ENCODE measurements at regions not wholly inside any gene's neighbourhood (a gene's known extent, or its start where the extent isn't known, plus 50 kb on each side); places are given as distances from the start of the nearest gene placed in this dataset.

DNA sequence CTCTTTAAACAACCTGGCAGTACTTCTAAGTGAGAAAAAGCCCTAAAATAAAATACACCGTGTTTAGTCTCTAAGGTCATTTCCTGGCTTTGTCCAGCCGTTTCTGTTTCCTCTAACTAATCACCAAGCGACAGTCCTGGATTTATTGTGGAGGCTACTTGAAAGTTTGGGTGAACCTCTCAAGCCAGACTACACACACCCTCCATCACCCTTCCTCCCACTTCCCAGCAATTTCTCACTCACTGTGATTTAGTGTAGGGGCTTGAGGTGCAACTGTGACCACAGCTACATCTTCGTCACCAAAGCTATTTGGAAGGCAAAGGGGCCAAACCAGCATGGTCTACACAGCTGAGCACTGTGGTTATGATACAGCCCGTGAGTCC is 240.0 kb upstream of the SLC24A2 start:
- Mint-ChIP-seq H3K4me1 (ENCODE audit: unreplicated experiment) (no peaks in the 10 kb centered on the region), H3K9me3 (ENCODE audit: unreplicated experiment) (no peaks in the 10 kb centered on the region), H3K27ac (ENCODE audit: unreplicated experiment) (no peak overlapping the region), H3K27me3 (ENCODE audit: unreplicated experiment) (no peaks in the 10 kb centered on the region), H3K4me3 (ENCODE audit: unreplicated experiment) (no peak overlapping the region), H3K36me3 (ENCODE audit: unreplicated experiment) (no peaks in the 10 kb centered on the region)
- no peak for DNase-seq (ENCODE audit: extremely low spot score, unreplicated experiment)
- TF ChIP-seq CTCF (IDR thresholded peaks at IDR 0.05), result no peak

GRCh38 chr9:20028192-20028848 is 239.5 kb upstream of the SLC24A2 start:
- no peak for DNase-seq (ENCODE audit: extremely low spot score, unreplicated experiment)
- Mint-ChIP-seq H3K4me3 (ENCODE audit: unreplicated experiment) (no peak overlapping the region), H3K4me1 (ENCODE audit: unreplicated experiment) (no peaks in the 10 kb centered on the region), H3K36me3 (ENCODE audit: unreplicated experiment) (no peaks in the 10 kb centered on the region), H3K27ac (ENCODE audit: unreplicated experiment) (no peak overlapping the region), H3K9me3 (ENCODE audit: unreplicated experiment) (no peaks in the 10 kb centered on the region), H3K27me3 (ENCODE audit: unreplicated experiment) (no peaks in the 10 kb centered on the region)
- no peak for TF ChIP-seq CTCF (IDR thresholded peaks at IDR 0.05)

DNA sequence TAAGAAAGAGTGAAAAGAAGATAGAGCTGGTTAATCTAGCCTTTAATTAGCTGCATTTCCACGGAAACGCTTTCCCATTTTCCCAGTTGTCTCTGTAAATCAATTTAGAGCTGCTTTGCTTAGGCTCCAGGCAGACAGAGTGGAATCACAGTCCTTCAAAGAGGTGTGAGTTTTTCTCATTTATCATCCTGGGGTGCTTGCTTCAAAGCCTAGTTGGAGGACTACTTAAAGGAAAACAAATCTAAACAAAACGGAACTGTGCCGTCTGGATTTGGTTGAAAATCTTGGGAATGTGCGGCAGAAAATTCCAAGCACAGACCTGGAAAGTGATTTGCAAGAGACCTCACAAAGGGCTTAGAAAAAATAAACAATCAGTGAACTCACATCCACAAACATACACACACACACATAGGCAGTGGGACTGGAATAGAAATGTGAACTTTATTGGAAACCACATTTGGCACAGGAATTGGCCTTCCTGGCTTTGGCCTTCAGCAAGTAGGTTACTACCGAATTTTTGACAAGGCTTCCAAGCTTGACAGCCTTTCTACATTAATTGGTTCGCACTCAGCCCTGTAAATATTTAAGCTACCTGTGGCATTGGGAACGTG is 235.2 kb upstream of the SLC24A2 start:
- Mint-ChIP-seq H3K27me3 (ENCODE audit: unreplicated experiment) (no peaks in the 10 kb centered on the region), H3K36me3 (ENCODE audit: unreplicated experiment) (no peaks in the 10 kb centered on the region), H3K27ac (ENCODE audit: unreplicated experiment) (no peak overlapping the region), H3K4me3 (ENCODE audit: unreplicated experiment) (no peak overlapping the region), H3K9me3 (ENCODE audit: unreplicated experiment) (no peaks in the 10 kb centered on the region), H3K4me1 (ENCODE audit: unreplicated experiment) (no peaks in the 10 kb centered on the region)
- no peak for DNase-seq (ENCODE audit: extremely low spot score, unreplicated experiment)
- TF ChIP-seq CTCF (IDR thresholded peaks at IDR 0.05), result no peak

GRCh38 chr9:20023210-20023905 is 234.5 kb upstream of the SLC24A2 start:
- Mint-ChIP-seq H3K27me3 (ENCODE audit: unreplicated experiment) (no peaks in the 10 kb centered on the region), H3K4me3 (ENCODE audit: unreplicated experiment) (no peak overlapping the region), H3K27ac (ENCODE audit: unreplicated experiment) (no peak overlapping the region), H3K4me1 (ENCODE audit: unreplicated experiment) (no peaks in the 10 kb centered on the region), H3K36me3 (ENCODE audit: unreplicated experiment) (no peaks in the 10 kb centered on the region), H3K9me3 (ENCODE audit: unreplicated experiment) (no peaks in the 10 kb centered on the region)
- no peak for TF ChIP-seq CTCF (IDR thresholded peaks at IDR 0.05)
- no peak for DNase-seq (ENCODE audit: extremely low spot score, unreplicated experiment)

GRCh38 chr9:20022410-20022809 is 233.6 kb upstream of the SLC24A2 start:
- no peak for TF ChIP-seq CTCF (IDR thresholded peaks at IDR 0.05)
- Mint-ChIP-seq H3K4me1 (ENCODE audit: unreplicated experiment) (no peaks in the 10 kb centered on the region), H3K9me3 (ENCODE audit: unreplicated experiment) (no peaks in the 10 kb centered on the region), H3K27me3 (ENCODE audit: unreplicated experiment) (no peaks in the 10 kb centered on the region), H3K4me3 (ENCODE audit: unreplicated experiment) (no peak overlapping the region), H3K36me3 (ENCODE audit: unreplicated experiment) (no peaks in the 10 kb centered on the region), H3K27ac (ENCODE audit: unreplicated experiment) (no peak overlapping the region)
- DNase-seq (ENCODE audit: extremely low spot score, unreplicated experiment), result no peak
